AG10803 (cell line): ENCODE measurements at regions not wholly inside any gene's neighbourhood (a gene's known extent, or its start where the extent isn't known, plus 50 kb on each side); places are given as distances from the start of the nearest gene placed in this dataset.

ENCODE experiments used
- DNase-seq: peaks from one replicate; pipeline ENCODE4 v3.0.0; 2010; ENCODE audit warnings: low read depth
- H3K4me3 ChIP-seq: 2 replicates; pipeline ENCODE4 v1.5.1; 2011; ENCODE audit warnings: mild to moderate bottlenecking, low read length, control low read depth
- CTCF ChIP-seq: conservative IDR thresholded peaks from 2 replicates; pipeline ENCODE4 v1.5.1; 2011; ENCODE audit warnings: mild to moderate bottlenecking, low read length, control low read depth, inconsistent platforms

GRCh38 chr7:106335814-106336213 lies 51.0 kb upstream of the NAMPT start:
- no peak overlapping the region for H3K4me3 ChIP-seq
- TF ChIP-seq CTCF: no peak
- DNase-seq: no peak
